ENCODE measurements at regions not wholly inside any gene's neighbourhood (a gene's known extent, or its start where the extent isn't known, plus 50 kb on each side); places are given as distances from the start of the nearest gene placed in this dataset.

DNA sequence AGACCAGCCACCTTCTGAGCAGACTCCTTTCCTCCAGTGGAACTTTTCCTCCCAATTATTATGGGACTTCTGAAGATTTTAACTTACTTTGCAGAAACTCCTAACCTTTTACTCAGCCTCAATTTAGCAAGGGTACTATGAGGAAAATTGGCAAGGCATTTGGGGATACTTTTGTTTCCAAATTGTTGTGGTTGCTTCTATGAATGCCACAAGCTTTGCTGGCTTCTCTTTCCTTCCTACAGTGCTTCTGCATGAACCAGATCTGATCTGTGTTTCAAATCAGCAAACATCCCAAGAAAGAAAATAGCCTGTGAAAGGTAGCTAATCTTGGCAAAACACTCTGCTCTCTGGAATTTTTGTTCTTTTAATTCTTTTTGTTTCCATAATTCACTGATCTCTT, 57.3 kb upstream of the TAF11L2 start:
- Histone ChIP-seq H3K4me3 (ENCODE audit: low read length in 2 of 2) (no peak overlapping the region), H3K36me3 (ENCODE audit: control insufficient read depth in 2 of 2, insufficient read depth in 2 of 2, low read length in 2 of 2) (no peaks in the 10 kb centered on the region), H3K27me3 (ENCODE audit: control insufficient read depth in 2 of 2, insufficient read depth in 2 of 2, low read length in 2 of 2) (no peaks in the 10 kb centered on the region), H3K9ac (ENCODE audit: low read depth in 1 of 2, low read length in 2 of 2) (no peak overlapping the region), H3K9me3 (ENCODE audit: control insufficient read depth in 2 of 2, low read length in 2 of 2) (peaks cover 0 to 2% of the 10 kb centered on the region in 2 donors), H3K27ac (ENCODE audit: low read depth in 2 of 2, low read length in 2 of 2) (no peak overlapping the region), H3K4me1 (ENCODE audit: control insufficient read depth in 2 of 2, insufficient read depth in 2 of 2, low read length in 2 of 2) (peaks cover 16% of the 10 kb centered on the region in 2 donors)

- Histone ChIP-seq H3K27ac (ENCODE audit: low read depth in 2 of 2, low read length in 2 of 2) (no peak overlapping the region), H3K27me3 (ENCODE audit: control insufficient read depth in 2 of 2, insufficient read depth in 2 of 2, low read length in 2 of 2) (no peaks in the 10 kb centered on the region), H3K36me3 (ENCODE audit: control insufficient read depth in 2 of 2, insufficient read depth in 2 of 2, low read length in 2 of 2) (no peaks in the 10 kb centered on the region), H3K9ac (ENCODE audit: low read depth in 1 of 2, low read length in 2 of 2) (no peak overlapping the region), H3K4me3 (ENCODE audit: low read length in 2 of 2) (no peak overlapping the region), H3K9me3 (ENCODE audit: control insufficient read depth in 2 of 2, low read length in 2 of 2) (peaks cover 0 to 2% of the 10 kb centered on the region in 2 donors), H3K4me1 (ENCODE audit: control insufficient read depth in 2 of 2, insufficient read depth in 2 of 2, low read length in 2 of 2) (peaks cover 12% of the 10 kb centered on the region in 2 donors)
Observed at GRCh38 chr5:17441351-17441750, 56.7 kb upstream of the TAF11L2 start.

DNA sequence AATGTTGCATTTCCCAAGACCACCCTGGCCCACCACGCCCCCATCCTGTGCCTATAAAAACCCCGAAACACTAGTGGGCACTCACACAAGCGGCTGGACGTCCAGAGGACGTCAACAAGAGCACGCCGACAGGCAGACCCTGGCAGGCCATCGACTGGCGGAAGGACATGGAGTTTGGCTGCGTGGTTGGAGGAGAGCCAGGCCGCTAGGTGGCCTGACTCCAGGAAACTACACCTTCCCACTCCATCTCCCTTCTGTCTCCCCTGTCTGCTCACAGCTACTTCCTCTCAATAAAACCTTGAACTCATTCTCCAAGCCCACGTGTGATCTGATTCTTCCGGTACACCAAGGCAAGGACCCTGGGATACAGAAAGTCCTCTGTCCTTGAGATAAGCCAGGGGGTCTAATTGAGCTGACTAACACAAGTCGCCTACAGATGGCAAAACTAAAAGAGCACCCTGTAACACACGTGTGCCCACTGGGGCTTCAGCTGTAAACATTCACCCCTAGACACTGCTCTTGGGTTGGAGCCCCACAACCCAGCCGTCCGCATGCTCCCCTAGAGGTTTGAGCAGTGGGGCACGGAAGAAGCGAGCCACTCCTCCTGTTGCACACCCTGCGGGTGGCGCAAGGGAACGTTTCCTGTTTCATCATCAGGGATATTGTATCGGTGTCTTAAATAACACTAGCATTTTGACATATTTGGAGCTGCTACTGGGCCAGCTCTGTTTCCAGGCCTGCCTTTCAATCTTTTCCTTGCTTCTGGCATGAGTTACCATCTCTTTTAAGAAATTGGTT, 54.5 kb upstream of the TAF11L2 start:
- H3K9ac ChIP-seq (ENCODE audit: low read depth in 1 of 2, low read length in 2 of 2): no peak overlapping the region
- H3K9me3 ChIP-seq (ENCODE audit: control insufficient read depth in 2 of 2, low read length in 2 of 2): peaks cover 0 to 2% of the 10 kb centered on the region in 2 donors
- no peak overlapping the region for H3K27ac ChIP-seq (ENCODE audit: low read depth in 2 of 2, low read length in 2 of 2)
- H3K36me3 ChIP-seq (ENCODE audit: control insufficient read depth in 2 of 2, insufficient read depth in 2 of 2, low read length in 2 of 2): no peaks in the 10 kb centered on the region
- H3K4me1 ChIP-seq (ENCODE audit: control insufficient read depth in 2 of 2, insufficient read depth in 2 of 2, low read length in 2 of 2): peaks cover 4 to 6% of the 10 kb centered on the region in 2 donors
- H3K27me3 ChIP-seq (ENCODE audit: control insufficient read depth in 2 of 2, insufficient read depth in 2 of 2, low read length in 2 of 2): no peaks in the 10 kb centered on the region
- no peak overlapping the region for H3K4me3 ChIP-seq (ENCODE audit: low read length in 2 of 2)

DNA sequence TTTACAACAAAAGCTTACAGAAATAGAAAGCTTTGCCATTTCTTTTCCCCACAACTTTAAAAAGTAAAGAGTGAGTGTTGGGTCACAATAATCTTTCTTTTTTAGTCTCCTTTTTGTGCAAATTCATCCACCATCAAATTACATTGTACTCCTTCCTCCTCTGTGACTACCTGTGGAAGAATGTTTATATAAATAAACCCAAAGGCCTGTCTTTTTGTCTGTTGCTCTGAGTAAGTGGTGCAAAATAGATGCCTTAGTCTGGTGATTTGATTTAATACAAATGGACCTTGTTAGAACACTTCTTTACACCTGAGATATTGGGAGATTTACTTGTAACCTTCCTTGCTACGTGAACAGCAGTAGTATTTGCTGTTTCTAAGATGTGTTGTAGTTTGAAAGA, 53.5 kb upstream of the TAF11L2 start:
- H3K27me3 ChIP-seq (ENCODE audit: control insufficient read depth in 2 of 2, insufficient read depth in 2 of 2, low read length in 2 of 2): no peaks in the 10 kb centered on the region
- no peaks in the 10 kb centered on the region for H3K36me3 ChIP-seq (ENCODE audit: control insufficient read depth in 2 of 2, insufficient read depth in 2 of 2, low read length in 2 of 2)
- H3K27ac ChIP-seq (ENCODE audit: low read depth in 2 of 2, low read length in 2 of 2): no peak overlapping the region
- no peak overlapping the region for H3K4me3 ChIP-seq (ENCODE audit: low read length in 2 of 2)
- peaks cover 4 to 6% of the 10 kb centered on the region in 2 donors for H3K4me1 ChIP-seq (ENCODE audit: control insufficient read depth in 2 of 2, insufficient read depth in 2 of 2, low read length in 2 of 2)
- H3K9me3 ChIP-seq (ENCODE audit: control insufficient read depth in 2 of 2, low read length in 2 of 2): peaks cover 0 to 2% of the 10 kb centered on the region in 2 donors
- H3K9ac ChIP-seq (ENCODE audit: low read depth in 1 of 2, low read length in 2 of 2): no peak overlapping the region

DNA sequence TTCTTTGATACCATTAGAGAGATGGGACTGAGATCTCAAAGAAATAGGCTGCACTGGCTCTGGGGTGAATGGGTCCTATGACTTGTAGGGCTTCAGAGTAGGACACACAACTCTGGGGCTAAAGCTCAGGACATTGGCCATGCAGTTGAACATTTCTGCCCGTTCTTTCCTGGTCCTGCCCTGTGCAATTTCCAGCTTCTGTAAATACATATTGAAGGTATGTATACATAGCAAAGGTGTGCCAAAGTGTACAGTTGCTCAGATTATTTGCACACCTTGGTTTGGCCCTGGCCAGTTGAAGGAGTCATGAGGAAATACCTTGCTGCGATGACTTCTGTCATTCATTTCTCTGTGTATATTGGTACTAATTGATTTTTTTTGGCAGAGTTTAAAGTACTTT, 52.8 kb upstream of the TAF11L2 start:
- Histone ChIP-seq H3K36me3 (ENCODE audit: control insufficient read depth in 2 of 2, insufficient read depth in 2 of 2, low read length in 2 of 2) (no peaks in the 10 kb centered on the region), H3K4me1 (ENCODE audit: control insufficient read depth in 2 of 2, insufficient read depth in 2 of 2, low read length in 2 of 2) (peaks cover 4 to 6% of the 10 kb centered on the region in 2 donors), H3K27ac (ENCODE audit: low read depth in 2 of 2, low read length in 2 of 2) (no peak overlapping the region), H3K9me3 (ENCODE audit: control insufficient read depth in 2 of 2, low read length in 2 of 2) (peaks cover 0 to 2% of the 10 kb centered on the region in 2 donors), H3K27me3 (ENCODE audit: control insufficient read depth in 2 of 2, insufficient read depth in 2 of 2, low read length in 2 of 2) (no peaks in the 10 kb centered on the region), H3K4me3 (ENCODE audit: low read length in 2 of 2) (no peak overlapping the region), H3K9ac (ENCODE audit: low read depth in 1 of 2, low read length in 2 of 2) (no peak overlapping the region)
